ENCODE measurements at regions not wholly inside any gene's neighbourhood (a gene's known extent, or its start where the extent isn't known, plus 50 kb on each side); places are given as distances from the start of the nearest gene placed in this dataset.

- no peak for DNase-seq (ENCODE audit: low spot score)
Measured at GRCh38 chr9:110058304-110058953, 149.5 kb downstream of the C9orf152 start.

- no peak for DNase-seq (ENCODE audit: low spot score)
Measured at GRCh38 chr9:110059461-110059860, 148.5 kb downstream of the C9orf152 start.

- DNase-seq (ENCODE audit: low spot score), result no peak
Measured at GRCh38 chr9:110064803-110065202, 143.2 kb downstream of the C9orf152 start.

- no peak for DNase-seq (ENCODE audit: low spot score)
Measured at GRCh38 chr9:110065532-110065931, 142.4 kb downstream of the C9orf152 start.

- DNase-seq (ENCODE audit: low spot score), result no peak
Measured at GRCh38 chr9:110066929-110067716, 140.8 kb downstream of the C9orf152 start.

GRCh38 chr9:110068212-110068611 is 139.7 kb downstream of the C9orf152 start:
- DNase-seq (ENCODE audit: low spot score), result no peak

GRCh38 chr9:110069326-110070248 is 138.4 kb downstream of the C9orf152 start:
- no peak for DNase-seq (ENCODE audit: low spot score)

- no peak for DNase-seq (ENCODE audit: low spot score)
Measured at GRCh38 chr9:110072597-110073355, 135.2 kb downstream of the C9orf152 start.

- no peak for DNase-seq (ENCODE audit: low spot score)
Measured at GRCh38 chr9:110073356-110073905, 134.5 kb downstream of the C9orf152 start.

GRCh38 chr9:110076894-110077725 is 130.8 kb downstream of the C9orf152 start:
- DNase-seq (ENCODE audit: low spot score), result no peak

- DNase-seq (ENCODE audit: low spot score), result no peak
Measured at GRCh38 chr9:110077925-110078324, 130.0 kb downstream of the C9orf152 start.

GRCh38 chr9:110078604-110079003 is 129.4 kb downstream of the C9orf152 start:
- no peak for DNase-seq (ENCODE audit: low spot score)

- DNase-seq (ENCODE audit: low spot score), result no peak
Measured at GRCh38 chr9:110081395-110081794, 126.6 kb downstream of the C9orf152 start.

GRCh38 chr9:110083866-110084265 is 124.1 kb downstream of the C9orf152 start:
- no peak for DNase-seq (ENCODE audit: low spot score)

- no peak for DNase-seq (ENCODE audit: low spot score)
Measured at GRCh38 chr9:110086537-110086936, 121.4 kb downstream of the C9orf152 start.

- DNase-seq (ENCODE audit: low spot score), result no peak
Measured at GRCh38 chr9:110087605-110088004, 120.4 kb downstream of the C9orf152 start.

GRCh38 chr9:110088099-110088498 is 119.9 kb downstream of the C9orf152 start:
- no peak for DNase-seq (ENCODE audit: low spot score)

GRCh38 chr9:110089681-110090370 is 118.1 kb downstream of the C9orf152 start:
- no peak for DNase-seq (ENCODE audit: low spot score)

GRCh38 chr9:110092792-110093191 is 115.2 kb downstream of the C9orf152 start:
- DNase-seq (ENCODE audit: low spot score), result no peak

GRCh38 chr9:110093417-110093816 is 114.5 kb downstream of the C9orf152 start:
- no peak for DNase-seq (ENCODE audit: low spot score)
